ENCODE measurements at regions not wholly inside any gene's neighbourhood (a gene's known extent, or its start where the extent isn't known, plus 50 kb on each side); places are given as distances from the start of the nearest gene placed in this dataset.

- no peak for TF ChIP-seq EZH2 (IDR thresholded peaks at IDR 0.05; ENCODE audit: borderline replicate concordance, low read depth, low read length, poor library complexity, severe bottlenecking)
- TF ChIP-seq, protein P1, sequence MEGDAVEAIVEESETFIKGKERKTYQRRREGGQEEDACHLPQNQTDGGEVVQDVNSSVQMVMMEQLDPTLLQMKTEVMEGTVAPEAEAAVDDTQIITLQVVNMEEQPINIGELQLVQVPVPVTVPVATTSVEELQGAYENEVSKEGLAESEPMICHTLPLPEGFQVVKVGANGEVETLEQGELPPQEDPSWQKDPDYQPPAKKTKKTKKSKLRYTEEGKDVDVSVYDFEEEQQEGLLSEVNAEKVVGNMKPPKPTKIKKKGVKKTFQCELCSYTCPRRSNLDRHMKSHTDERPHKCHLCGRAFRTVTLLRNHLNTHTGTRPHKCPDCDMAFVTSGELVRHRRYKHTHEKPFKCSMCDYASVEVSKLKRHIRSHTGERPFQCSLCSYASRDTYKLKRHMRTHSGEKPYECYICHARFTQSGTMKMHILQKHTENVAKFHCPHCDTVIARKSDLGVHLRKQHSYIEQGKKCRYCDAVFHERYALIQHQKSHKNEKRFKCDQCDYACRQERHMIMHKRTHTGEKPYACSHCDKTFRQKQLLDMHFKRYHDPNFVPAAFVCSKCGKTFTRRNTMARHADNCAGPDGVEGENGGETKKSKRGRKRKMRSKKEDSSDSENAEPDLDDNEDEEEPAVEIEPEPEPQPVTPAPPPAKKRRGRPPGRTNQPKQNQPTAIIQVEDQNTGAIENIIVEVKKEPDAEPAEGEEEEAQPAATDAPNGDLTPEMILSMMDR (conservative IDR thresholded peaks at IDR 0.05; ENCODE audit: low read depth, low read length): no peak
Observed at GRCh38 chr22:17303441-17303839, 65.8 kb upstream of the CECR2 start.
